DMS53 treated with DMSO at 0.1 percent for 48 hours (cell line): ENCODE measurements at regions not wholly inside any gene's neighbourhood (a gene's known extent, or its start where the extent isn't known, plus 50 kb on each side); places are given as distances from the start of the nearest gene placed in this dataset.
"Not testable (repeated sequence)": the region's sequence is repeated elsewhere in the genome, so short reads cannot be mapped to it uniquely, and the experiment has no call there.

Experiments
- DNase-seq: peaks from one replicate; lab custom pipeline; 2025; ENCODE audit not compliant: unreplicated experiment; lab: John Stamatoyannopoulos, UW

- no peak for DNase-seq
These were observed 95.1 kb downstream of the RPAP3 start for GRCh38 chr12:47610686-47611252.

DNA sequence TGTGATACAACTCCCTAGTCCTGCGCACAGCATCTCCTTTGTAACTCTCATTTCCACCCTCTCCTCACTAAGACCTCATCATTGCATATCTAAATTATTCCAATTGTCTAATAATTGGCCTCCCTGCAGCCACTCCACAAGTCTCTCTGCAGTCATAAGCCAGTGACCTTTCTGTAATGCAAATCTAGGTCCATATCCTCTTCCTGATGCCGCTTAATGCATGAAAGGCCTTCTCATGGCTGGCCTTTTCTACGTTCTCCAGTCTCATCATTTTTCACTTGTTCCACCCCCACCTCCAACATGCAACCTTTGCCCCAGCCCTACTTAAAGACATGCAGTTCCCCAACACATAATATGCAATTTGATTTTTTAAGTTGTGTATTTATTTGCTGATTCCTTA lies 96.0 kb downstream of the RPAP3 start:
- DNase-seq, result no peak

GRCh38 chr12:47608671-47609070 lies 97.2 kb downstream of the RPAP3 start:
- not testable (repeated sequence) for DNase-seq

DNA sequence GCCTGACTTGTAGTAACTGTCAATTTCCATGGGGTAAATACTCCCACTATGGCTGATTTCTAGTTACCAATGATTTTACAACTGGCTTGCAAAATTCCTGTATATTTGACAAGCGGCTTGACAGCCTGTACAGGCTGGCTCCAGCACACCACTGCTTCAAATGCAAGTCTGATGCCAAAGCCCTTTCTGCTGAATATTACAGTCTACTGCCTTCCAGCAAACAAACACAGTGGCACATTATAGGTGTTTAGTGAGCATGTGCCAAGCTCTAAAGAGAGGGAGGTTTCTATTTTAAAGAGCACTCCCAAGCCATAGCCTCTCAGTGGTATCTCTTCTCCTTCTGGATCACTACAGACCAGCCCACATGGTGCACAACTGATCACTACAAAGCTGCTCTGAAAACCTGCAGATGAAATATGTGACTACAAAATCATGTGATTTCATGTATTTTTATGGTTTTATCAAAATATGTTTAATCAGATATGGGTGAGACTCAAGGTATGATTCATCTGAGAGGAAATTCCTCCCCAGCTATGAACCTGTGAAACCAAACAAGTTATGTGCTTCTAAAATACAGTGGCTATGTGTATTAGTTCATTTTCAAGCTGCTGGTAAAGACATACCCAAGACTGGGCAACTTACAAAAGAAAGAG lies 101.5 kb downstream of the RPAP3 start:
- DNase-seq, result no peak

DNA sequence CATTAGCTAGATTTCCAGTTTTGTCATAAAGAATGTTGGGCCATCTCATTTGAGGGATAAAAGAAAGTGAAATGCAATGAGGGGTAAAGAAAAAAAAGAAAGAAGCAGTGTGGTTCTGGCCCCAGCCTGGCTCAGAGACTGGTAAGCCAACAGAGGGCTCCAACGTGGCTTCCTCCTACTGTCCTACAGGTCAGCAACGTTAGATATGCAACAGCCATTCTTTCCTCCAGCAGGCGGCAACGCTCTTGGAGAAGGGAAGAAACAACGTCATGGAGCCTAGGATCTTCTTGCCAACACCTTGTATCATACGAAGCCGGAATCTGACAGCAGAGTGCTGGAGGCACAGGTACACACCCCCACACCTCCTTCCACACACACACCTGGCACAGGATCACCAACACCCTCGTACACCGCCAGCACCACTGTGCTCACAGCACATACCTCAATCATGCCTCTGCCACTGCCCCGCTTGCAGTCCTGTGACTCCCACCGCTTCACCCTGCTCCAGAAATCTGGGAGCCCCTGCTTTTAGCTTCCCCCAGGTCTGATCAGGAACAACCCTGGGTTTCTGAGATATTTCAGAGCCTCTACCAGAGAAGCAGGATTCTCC lies 102.8 kb downstream of the RPAP3 start:
- no peak for DNase-seq

- DNase-seq, result no peak
These were observed 103.5 kb downstream of the RPAP3 start for GRCh38 chr12:47602325-47602724.

DNA sequence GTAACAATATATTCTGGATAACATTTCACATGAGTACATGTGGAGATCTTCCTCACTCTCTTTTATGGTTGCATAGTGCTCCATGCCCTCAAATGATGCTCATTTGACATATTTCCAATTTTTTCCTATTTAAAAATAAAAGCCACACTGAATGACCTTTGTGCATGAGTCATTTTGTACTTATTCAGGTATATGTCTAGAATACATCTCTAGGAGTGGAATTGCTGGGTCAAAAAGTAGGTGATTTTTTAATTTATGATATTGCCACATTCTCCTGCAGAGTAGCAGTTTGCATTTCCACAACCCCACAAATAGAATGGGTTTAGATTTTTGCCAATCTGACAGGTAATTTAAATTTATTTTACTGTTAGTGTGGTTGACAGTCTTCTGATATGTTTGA lies 104.8 kb downstream of the RPAP3 start:
- DNase-seq, result no peak

GRCh38 chr12:47591795-47592194 lies 114.0 kb downstream of the RPAP3 start:
- no peak for DNase-seq

DNA sequence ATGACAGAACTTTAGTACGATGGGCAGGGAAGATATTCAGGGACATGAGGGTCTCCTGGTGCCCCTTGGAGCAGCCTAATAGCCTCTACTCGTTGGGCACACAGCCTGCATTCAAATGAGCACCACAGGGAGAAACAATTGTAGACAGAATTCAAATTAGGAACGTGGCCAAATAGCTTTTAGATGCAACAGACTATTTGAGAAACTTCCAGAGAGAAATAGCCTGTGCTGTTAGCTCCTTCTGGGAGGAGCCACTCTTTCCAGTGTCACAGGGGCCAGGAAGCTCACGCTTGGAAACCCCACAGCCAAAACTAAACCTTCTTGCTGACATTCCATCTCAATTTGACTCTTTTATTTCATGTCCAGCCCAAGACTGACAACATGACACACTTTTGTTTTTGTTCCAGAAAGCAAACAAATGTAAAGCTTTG lies 114.5 kb downstream of the RPAP3 start:
- no peak for DNase-seq

DNA sequence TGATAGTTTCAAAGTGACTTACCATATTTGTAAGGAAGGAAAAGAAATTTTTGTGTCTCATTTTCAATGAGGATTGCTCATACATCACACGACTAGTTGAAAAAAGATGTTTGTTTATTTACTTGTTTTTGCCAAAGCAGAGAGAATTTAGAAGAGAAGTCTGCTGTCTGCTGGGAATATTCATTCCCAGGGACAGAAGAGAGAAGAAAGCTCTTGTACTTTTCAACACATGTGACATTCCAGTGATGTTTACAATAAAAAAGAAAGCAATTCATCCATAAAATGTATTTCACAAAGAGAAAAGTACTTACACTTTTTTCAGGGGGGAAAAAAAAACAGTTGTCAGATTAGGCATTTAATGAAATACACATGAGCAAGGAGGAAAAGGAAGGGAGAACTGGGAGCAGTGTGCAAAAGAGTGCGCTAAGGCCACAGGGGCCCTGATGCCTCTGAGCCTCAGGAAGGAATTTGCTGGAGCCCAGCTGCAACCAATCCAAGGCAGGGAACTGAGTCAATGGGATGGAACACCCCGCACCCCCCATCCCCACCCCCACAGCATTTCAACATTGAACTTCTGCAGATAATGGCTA lies 115.0 kb downstream of the RPAP3 start:
- DNase-seq, result no peak

DNA sequence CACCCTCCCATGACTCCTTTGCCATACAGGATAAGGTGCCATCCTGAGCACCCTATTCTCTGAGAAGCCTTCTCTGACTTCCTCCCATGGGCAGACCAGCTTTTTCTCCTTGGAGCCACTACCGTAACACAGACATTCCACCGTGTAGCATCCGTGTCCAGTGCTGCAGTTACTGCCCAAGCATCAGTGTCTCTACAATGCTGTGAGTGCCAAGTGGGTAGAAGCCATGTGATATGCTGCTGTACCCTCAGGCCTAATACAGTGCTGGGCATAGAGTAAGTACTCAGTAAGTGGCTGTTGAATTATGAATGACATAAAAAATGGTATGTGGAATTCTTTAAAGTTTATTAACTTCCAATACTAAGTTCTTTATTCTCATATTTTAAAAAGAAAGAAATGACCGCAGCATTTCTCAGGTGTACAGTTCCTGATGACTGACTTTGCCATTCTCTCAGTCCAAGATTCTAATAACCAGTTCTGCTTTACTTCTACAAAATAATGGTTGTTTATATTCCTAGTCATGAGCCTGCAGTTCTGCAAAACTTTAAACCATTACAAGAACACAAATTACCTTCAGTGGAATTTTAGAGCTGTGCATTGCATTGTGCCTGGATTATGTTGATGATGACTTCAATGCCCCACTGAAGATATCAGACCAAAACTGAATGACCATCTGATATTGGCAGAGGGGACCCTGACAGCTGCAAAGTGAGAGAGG lies 118.7 kb downstream of the RPAP3 start:
- DNase-seq, result no peak

GRCh38 chr12:47585507-47585906 lies 120.3 kb downstream of the RPAP3 start:
- no peak for DNase-seq

GRCh38 chr12:47578836-47579235 lies 127.0 kb downstream of the RPAP3 start:
- no peak for DNase-seq

- no peak for DNase-seq
These were observed 128.4 kb downstream of the RPAP3 start for GRCh38 chr12:47577206-47577989.

DNA sequence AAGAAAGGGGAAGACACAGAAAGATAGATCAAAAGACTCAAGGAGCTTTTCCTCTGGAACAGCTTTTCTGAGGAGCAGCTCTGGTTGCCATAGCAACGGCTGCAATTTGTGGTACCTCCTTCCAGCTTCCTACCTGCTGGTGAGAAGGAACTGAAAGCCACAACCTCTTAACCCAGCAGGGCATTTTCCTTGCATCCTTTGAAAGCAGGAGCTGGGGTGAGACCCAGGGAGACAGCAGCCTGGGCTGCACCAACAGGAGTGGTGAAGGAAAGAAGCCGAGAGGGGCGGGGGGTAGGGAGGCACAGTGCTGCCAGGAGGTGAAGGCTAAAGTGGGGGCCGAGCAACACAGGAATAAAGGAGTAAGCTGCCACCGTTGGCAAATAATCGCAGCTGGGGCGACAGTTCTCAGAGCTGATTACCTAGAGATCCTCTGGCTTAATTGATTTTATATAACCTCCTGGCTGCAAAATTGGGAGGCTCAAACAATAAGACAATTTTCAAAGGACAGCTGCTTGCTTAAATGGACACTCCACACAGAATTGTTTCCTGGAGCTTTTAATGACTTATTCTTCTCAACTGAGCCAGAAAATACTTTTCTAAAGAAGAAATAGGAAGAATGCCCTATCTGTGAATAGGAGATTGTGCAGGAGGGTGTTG lies 129.4 kb downstream of the RPAP3 start:
- no peak for DNase-seq

GRCh38 chr12:47574252-47575021 lies 131.4 kb downstream of the RPAP3 start:
- no peak for DNase-seq

DNA sequence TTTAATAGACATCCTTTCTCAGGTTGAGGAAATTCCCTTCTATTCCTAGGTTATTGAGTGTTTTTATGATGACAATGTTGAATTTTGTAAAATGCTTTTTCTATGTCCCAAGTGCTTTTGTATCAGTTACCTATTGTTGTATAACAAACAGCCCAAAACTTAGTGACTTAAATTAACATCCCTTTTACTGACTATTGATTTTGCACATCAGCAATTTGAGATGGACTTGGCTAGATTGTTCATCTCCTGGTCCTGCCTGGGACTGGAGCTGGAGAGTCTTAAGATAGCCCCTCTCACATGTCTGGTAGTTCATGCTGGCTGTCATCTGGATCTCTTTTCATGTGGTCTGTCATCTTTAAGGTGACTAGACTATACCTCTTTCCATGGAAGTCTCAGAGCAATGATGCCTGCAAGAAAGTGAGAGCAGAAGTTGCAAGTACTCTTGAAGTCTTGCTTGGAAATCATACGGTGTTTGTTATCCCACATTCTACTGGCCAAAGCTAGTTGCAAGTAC lies 132.6 kb downstream of the RPAP3 start:
- no peak for DNase-seq

DNA sequence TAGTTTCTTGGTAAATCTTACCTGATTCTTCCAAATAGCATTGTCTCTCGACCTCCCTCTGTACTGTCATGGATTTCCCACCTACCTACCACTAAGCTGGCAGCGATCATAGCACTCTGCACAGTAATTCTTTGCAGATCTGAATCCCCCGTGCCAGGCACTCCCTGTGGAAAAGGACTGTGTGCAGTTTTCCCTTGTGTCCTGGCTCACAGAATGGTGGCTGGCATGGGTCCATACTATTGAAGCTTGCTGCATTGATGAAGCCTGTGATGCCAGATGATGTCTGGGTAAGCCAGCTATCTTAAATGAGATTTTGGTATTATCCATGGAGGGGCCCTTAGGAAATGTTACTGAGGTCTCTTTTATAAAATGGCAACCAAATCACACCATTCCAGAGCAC lies 135.7 kb downstream of the RPAP3 start:
- no peak for DNase-seq

DNA sequence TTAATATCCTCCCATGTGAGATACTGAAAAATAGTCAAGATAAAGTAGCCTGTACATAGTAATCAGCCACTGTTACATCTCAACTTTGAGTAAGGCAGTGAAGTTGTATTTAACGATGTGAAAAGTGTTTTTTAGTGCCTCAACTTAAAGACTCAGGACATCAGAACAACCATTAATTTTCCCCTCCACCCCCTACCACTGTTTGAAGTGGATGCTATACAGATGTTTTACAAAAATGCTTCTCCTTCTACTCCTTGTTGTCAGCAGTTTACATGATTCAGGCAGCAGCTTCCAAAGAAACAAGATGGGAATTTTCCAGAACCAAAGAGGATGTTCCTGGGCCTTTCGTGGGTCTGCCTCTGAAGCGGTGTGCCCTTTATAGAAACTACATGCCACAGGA lies 143.6 kb downstream of the RPAP3 start:
- DNase-seq, result no peak
